HEK293 (cell line): ENCODE measurements at regions not wholly inside any gene's neighbourhood (a gene's known extent, or its start where the extent isn't known, plus 50 kb on each side); places are given as distances from the start of the nearest gene placed in this dataset.

Source experiments
- KLF1 ChIP-seq: fragments of 450-650 bp; formaldehyde crosslinking; IDR thresholded peaks from 2 replicates; pipeline ENCODE4 v1.5.1; 2016; ENCODE audit warnings: missing biosample characterization, missing genetic modification characterization
- ZEB2 ChIP-seq: fragments of 450-650 bp; formaldehyde crosslinking; IDR thresholded peaks from 2 replicates; pipeline ENCODE4 v1.5.1; 2016; ENCODE audit warnings: missing biosample characterization, missing genetic modification characterization
- ZNF335 ChIP-seq: fragments of 450-650 bp; formaldehyde crosslinking; conservative IDR thresholded peaks from 2 replicates; pipeline ENCODE4 v1.5.1; 2016; ENCODE audit warnings: missing biosample characterization, missing genetic modification characterization
- ZNF433 ChIP-seq: fragments of 450-650 bp; formaldehyde crosslinking; IDR thresholded peaks from 2 replicates; pipeline ENCODE4 v1.5.1; 2016; ENCODE audit warnings: missing biosample characterization, missing genetic modification characterization, low read depth
- TF ChIP-seq, protein P1 (sequence below): fragments of 450-650 bp; formaldehyde crosslinking; IDR thresholded peaks from 2 replicates; pipeline ENCODE4 v1.5.1; 2016; ENCODE audit warnings: missing biosample characterization, missing genetic modification characterization
- TF ChIP-seq, protein P2 (sequence below): fragments of 450-650 bp; formaldehyde crosslinking; IDR thresholded peaks from 2 replicates; pipeline ENCODE4 v1.5.1; 2017; ENCODE audit warnings: missing biosample characterization, missing genetic modification characterization

DNA sequence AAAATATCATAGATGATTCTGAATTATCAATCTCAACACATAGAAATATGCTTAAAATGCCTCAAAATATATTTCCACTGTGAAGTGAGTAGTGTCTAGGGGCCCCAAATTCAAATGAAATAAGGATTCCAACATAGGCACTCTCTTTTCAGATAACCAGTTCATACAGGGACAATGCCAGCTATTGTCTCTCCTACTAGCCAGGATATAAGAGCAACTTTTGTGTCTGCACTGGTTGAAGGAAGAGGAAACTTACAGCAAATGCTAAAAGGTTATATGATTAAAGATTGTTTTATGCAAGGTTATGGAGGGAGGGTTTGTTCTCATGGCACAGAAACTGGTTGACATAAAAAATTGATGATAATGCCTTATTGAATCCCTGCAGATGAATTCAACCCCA lies 579.4 kb upstream of the ALCAM start:
- no peak for TF ChIP-seq ZEB2 (tag by site-specific recombination)
- no peak for TF ChIP-seq KLF1 (tag by site-specific recombination)
- TF ChIP-seq, protein P1, sequence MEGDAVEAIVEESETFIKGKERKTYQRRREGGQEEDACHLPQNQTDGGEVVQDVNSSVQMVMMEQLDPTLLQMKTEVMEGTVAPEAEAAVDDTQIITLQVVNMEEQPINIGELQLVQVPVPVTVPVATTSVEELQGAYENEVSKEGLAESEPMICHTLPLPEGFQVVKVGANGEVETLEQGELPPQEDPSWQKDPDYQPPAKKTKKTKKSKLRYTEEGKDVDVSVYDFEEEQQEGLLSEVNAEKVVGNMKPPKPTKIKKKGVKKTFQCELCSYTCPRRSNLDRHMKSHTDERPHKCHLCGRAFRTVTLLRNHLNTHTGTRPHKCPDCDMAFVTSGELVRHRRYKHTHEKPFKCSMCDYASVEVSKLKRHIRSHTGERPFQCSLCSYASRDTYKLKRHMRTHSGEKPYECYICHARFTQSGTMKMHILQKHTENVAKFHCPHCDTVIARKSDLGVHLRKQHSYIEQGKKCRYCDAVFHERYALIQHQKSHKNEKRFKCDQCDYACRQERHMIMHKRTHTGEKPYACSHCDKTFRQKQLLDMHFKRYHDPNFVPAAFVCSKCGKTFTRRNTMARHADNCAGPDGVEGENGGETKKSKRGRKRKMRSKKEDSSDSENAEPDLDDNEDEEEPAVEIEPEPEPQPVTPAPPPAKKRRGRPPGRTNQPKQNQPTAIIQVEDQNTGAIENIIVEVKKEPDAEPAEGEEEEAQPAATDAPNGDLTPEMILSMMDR (tag by site-specific recombination), result no peak
- TF ChIP-seq, protein P2, sequence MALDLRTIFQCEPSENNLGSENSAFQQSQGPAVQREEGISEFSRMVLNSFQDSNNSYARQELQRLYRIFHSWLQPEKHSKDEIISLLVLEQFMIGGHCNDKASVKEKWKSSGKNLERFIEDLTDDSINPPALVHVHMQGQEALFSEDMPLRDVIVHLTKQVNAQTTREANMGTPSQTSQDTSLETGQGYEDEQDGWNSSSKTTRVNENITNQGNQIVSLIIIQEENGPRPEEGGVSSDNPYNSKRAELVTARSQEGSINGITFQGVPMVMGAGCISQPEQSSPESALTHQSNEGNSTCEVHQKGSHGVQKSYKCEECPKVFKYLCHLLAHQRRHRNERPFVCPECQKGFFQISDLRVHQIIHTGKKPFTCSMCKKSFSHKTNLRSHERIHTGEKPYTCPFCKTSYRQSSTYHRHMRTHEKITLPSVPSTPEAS (tag by site-specific recombination), result no peak
- no peak for TF ChIP-seq ZNF335
- TF ChIP-seq ZNF433 (tag by site-specific recombination), result no peak
